GM18867 (cell line): ENCODE measurements at regions not wholly inside any gene's neighbourhood (a gene's known extent, or its start where the extent isn't known, plus 50 kb on each side); places are given as distances from the start of the nearest gene placed in this dataset.
"Not testable (repeated sequence)": the region's sequence is repeated elsewhere in the genome, so short reads cannot be mapped to it uniquely, and the experiment has no call there.

Experiments
- ATAC-seq: cut with Tn5 transposase; IDR thresholded peaks from one replicate; pipeline ENCODE4 v1.9.1; 2021; ENCODE audit warnings: mild to moderate bottlenecking, moderate library complexity; ENCODE audit not compliant: unreplicated experiment

DNA sequence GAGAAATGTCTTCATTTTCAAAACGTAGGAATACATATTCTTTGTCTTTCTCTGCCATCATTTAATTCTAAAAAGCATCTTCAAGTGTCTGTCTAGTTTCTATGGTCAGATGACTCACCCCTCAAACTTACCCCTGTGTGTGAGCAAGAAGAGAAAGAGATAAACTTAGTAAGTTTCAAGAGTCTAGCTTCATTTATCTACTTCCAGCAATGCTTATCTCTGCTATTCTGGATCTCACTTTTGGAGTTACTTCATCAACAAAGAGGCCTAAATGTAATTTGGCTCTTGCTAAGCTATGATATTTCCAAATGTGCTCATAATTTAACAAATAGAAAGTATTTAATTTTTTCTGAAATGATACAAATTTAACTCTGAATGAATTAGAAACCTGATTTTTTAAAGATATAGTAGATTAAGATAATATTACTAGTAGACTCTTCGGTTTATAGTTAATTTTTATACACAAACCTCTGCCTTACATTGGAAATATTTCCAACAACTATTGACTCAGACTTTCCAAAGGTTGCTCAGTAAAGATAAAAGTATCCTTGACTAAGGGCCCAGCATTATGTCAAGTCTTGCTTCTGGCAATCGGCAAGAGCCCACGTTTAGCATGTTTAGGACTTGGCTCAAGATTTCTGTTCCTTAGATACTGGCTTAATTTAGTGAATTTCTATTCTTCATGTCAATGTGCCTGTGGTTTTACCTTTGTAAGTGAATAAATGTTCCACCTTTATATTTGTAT lies 1511.0 kb upstream of the SLC10A2 start:
- ATAC-seq: no peak

DNA sequence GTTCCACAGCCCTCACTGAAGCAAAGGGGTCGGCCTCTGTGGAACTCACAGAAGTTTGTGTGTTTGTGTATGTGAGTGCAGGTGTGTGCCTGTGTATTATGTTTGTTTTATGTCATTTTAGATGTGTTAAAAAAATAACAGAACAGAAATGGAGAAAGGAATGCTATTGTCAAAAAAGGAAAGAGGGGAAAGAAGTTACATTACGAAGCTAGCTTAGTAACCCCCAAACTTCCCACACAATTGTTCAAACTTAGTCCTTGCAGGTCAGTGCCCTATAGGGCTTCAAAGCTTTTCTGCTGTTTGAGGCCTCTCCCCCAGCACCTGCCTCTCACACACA lies 1505.6 kb upstream of the SLC10A2 start:
- no peak for ATAC-seq

- ATAC-seq: no peak
Observed at GRCh38 chr13:104571161-104571892, 1505.1 kb upstream of the SLC10A2 start.

- no peak for ATAC-seq
Observed at GRCh38 chr13:104567114-104567513, 1500.9 kb upstream of the SLC10A2 start.

DNA sequence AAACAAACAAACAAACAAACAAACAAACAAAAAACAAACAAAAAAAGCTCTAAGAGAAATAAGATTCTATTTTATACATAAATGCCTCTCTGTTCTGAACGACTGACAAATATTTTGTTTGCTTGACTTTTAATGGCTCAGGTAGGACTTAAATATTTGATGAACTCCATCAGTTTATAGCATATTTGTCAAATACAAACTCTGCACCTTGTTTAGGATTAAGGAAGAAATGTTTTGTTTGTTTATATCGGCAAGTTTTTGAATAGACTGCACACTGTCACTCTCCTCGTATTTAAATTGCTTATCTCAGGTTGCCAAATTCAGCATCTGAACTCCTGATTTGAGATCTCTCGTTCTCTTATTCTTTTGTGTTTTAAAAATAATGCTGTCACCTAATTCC lies 1499.7 kb upstream of the SLC10A2 start:
- ATAC-seq: no peak

- ATAC-seq: no peak
Observed at GRCh38 chr13:104553896-104554295, 1487.7 kb upstream of the SLC10A2 start.

GRCh38 chr13:104553186-104553585 lies 1487.0 kb upstream of the SLC10A2 start:
- ATAC-seq: no peak

DNA sequence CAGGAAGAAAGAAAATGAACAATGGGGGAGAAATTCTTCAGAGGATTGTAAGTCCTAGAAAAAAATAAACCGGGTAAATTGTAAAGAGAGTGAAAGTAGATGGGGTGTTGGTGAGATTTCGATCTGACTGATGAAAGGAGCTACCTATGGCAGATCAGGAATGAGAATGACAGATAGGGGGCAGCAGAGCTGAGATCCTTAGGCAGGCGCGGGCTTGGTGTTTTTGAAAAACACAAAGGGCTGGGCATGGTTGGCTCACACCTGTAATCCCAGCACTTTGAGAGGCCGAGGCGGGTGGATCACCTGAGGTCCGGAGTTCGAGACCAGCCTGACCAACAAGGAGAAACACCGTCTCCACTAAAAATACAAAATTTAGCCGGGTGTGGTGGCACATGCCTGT lies 1468.6 kb upstream of the SLC10A2 start:
- no peak for ATAC-seq

- ATAC-seq: no peak
Observed at GRCh38 chr13:104532132-104532531, 1465.9 kb upstream of the SLC10A2 start.

DNA sequence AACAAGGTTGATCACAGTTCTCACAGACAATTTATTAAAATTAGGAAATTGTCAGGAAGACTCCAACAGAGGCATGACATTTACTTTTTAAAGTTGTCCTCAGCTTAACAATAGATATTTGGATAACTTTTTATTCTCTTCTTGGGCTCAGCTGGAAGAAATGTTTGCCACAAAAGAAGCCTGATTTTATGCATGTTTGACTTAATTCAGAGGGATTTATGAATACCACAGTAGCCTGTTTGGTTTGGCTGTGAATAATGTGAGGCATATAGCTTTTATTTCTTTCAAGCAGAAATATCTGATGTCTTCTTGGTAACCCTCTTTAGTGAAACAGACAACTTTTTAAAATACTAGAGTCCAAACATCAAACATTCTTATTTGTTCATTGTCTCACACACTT lies 1464.5 kb upstream of the SLC10A2 start:
- no peak for ATAC-seq

DNA sequence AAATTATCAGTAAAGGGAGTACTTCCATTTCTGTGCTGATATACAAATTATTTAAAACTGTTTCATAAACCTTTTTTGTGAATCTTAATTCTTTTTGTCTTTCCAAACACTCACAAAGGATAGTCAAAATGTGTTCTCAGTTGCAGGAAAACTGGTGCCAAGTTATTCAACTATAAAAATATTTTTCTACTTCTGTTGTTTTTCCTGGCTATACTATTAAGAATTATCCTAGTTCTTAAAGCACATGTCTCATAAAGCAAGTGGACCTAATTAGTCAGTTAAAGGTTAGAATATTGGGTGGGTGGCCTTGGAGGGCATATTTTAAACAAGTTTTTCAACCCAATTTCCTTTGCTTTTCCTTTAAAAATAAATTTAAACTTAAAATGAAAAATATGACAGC lies 1460.3 kb upstream of the SLC10A2 start:
- ATAC-seq: no peak

DNA sequence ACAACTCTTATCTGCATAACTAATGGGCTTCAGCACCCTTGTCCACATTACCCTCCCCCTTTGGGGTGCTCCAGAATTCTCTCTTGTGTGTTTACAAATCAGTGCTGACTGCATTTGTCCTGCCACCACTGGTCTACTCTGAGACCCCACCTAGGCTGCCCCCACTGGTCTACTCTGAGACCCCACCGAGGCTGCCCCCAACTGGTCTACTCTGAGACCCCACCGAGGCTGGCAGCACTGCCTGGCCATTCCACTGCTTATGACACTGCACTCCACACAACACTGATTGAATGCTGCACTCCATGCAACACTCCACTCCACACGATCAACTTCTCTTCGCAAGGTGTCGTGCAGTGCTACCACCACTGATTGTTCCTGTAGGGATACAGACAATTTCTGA lies 1459.2 kb upstream of the SLC10A2 start:
- no peak for ATAC-seq

GRCh38 chr13:104522235-104523072 lies 1456.2 kb upstream of the SLC10A2 start:
- no peak for ATAC-seq

DNA sequence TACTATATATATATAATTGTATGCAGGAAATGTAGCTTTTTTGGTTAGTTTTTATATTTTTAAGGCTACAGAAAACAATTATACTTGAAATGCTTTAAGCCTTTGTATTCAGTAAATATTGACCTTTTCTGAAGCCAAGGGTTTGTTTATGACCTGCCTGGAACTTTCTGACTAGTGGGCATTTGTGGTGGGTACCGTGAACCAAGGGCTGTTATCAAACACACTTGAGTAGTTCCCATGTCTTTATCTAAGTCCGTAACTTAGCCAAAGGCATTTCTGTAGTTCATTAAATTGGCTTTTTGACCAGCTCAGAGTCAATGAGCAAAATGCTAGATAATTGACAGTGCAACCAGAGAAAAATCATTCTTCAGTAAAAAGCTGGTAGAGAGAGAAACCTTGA lies 1444.2 kb upstream of the SLC10A2 start:
- ATAC-seq: no peak

GRCh38 chr13:104493502-104493901 lies 1427.3 kb upstream of the SLC10A2 start:
- ATAC-seq: not testable (repeated sequence)

DNA sequence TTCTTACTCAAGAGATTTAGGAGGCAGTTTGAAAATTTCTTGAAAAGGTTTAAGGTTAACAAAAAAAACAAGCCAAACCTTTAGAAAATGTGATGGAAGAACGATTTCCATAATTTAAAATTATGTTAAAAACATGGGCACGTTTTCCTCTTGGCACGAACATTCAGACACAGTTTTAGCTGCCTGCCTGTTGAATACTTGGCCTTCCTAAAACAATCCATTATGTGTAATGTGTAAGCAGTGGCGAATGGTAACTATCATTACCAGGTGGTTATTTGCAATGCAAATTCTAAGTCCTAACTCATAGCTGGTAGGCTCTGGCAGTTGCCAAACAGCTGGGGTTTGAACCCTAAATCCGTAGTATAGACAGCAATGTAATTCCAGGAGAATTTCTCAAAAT lies 1425.7 kb upstream of the SLC10A2 start:
- no peak for ATAC-seq

- no peak for ATAC-seq
Observed at GRCh38 chr13:104487006-104487405, 1420.8 kb upstream of the SLC10A2 start.

GRCh38 chr13:104485571-104485970 lies 1419.4 kb upstream of the SLC10A2 start:
- ATAC-seq: no peak

- ATAC-seq: no peak
Observed at GRCh38 chr13:104483631-104484030, 1417.4 kb upstream of the SLC10A2 start.

- ATAC-seq: no peak
Observed at GRCh38 chr13:104477261-104477660, 1411.0 kb upstream of the SLC10A2 start.

- ATAC-seq: no peak
Observed at GRCh38 chr13:104473936-104474335, 1407.7 kb upstream of the SLC10A2 start.

DNA sequence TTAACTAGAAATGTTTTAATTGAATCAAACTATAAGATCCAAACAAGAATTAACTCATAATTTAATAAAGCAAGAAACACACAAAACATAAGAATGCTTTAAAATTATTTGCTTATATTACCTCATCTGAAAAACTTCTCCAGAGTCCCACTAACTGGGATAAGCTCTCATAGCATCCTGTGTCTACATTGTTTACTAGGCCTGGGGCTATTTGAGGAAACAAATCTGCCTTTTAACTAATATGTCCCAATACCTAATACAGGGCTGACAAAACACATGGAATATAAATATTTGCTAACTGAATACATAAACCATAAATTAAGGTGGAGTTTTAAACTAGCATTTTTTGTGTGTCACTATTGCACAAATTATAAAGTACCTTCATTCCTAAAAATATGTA lies 1399.8 kb upstream of the SLC10A2 start:
- no peak for ATAC-seq
